HG03175 (cell line): ENCODE measurements at regions not wholly inside any gene's neighbourhood (a gene's known extent, or its start where the extent isn't known, plus 50 kb on each side); places are given as distances from the start of the nearest gene placed in this dataset.
"Not testable (repeated sequence)": the region's sequence is repeated elsewhere in the genome, so short reads cannot be mapped to it uniquely, and the experiment has no call there.

ENCODE experiments used
- ATAC-seq: cut with Tn5 transposase; IDR thresholded peaks from one replicate; pipeline ENCODE4 v1.9.1; 2021; ENCODE audit warnings: mild to moderate bottlenecking, moderate library complexity; ENCODE audit not compliant: unreplicated experiment

- no peak for ATAC-seq
Measured at GRCh38 chr10:117601716-117602115, 59.2 kb downstream of the EMX2 start.

GRCh38 chr10:117603081-117603480 is 60.5 kb downstream of the EMX2 start:
- no peak for ATAC-seq

- ATAC-seq, result no peak
Measured at GRCh38 chr10:117603726-117604125, 61.2 kb downstream of the EMX2 start.

GRCh38 chr10:117609095-117609795 is 66.7 kb downstream of the EMX2 start:
- ATAC-seq, result no peak

GRCh38 chr10:117609796-117610170 is 67.2 kb downstream of the EMX2 start:
- no peak for ATAC-seq

- ATAC-seq, result no peak
Measured at GRCh38 chr10:117610321-117610720, 67.8 kb downstream of the EMX2 start.

- no peak for ATAC-seq
Measured at GRCh38 chr10:117612113-117612512, 69.6 kb downstream of the EMX2 start.

- ATAC-seq, result no peak
Measured at GRCh38 chr10:117615649-117616048, 73.1 kb downstream of the EMX2 start.

GRCh38 chr10:117616179-117616578 is 73.6 kb downstream of the EMX2 start:
- peak; percentile 76 for ATAC-seq

- ATAC-seq, result no peak
Measured at GRCh38 chr10:117617086-117617485, 74.5 kb downstream of the EMX2 start.

GRCh38 chr10:117617659-117618058 is 75.1 kb downstream of the EMX2 start:
- peak; percentile 59 for ATAC-seq

- no peak for ATAC-seq
Measured at GRCh38 chr10:117619223-117619622, 76.7 kb downstream of the EMX2 start.

- ATAC-seq, result no peak
Measured at GRCh38 chr10:117619707-117620405, 77.3 kb downstream of the EMX2 start.

GRCh38 chr10:117621196-117621595 is 78.7 kb downstream of the EMX2 start:
- no peak for ATAC-seq

GRCh38 chr10:117621795-117622420 is 79.4 kb downstream of the EMX2 start:
- no peak for ATAC-seq

GRCh38 chr10:117622471-117623184 is 80.1 kb downstream of the EMX2 start:
- no peak for ATAC-seq

GRCh38 chr10:117626228-117626627 is 83.7 kb downstream of the EMX2 start:
- no peak for ATAC-seq

- no peak for ATAC-seq
Measured at GRCh38 chr10:117627561-117627960, 85.0 kb downstream of the EMX2 start.

GRCh38 chr10:117629717-117630116 is 87.2 kb downstream of the EMX2 start:
- ATAC-seq, result not testable (repeated sequence)

GRCh38 chr10:117631276-117632145 is 89.0 kb downstream of the EMX2 start:
- no peak for ATAC-seq
